Stimulated activated CD4-positive, alpha-beta T cell treated with anti-CD3 and anti-CD28 coated beads, Interleukin-4, amount 100 ng/mL, for 48 hours (primary cell): ENCODE measurements at regions not wholly inside any gene's neighbourhood (a gene's known extent, or its start where the extent isn't known, plus 50 kb on each side); places are given as distances from the start of the nearest gene placed in this dataset.

Experiments
- DNase-seq, 2 donors: peaks; one replicate each; pipeline ENCODE4 v3.0.0-alpha.2; 2020; ENCODE audit warnings: low read depth in 2 of 2

GRCh38 chr9:88692827-88693226, 157.8 kb downstream of the NXNL2 start:
- DNase-seq: no peak

- no peak for DNase-seq
These were observed 159.6 kb downstream of the NXNL2 start for GRCh38 chr9:88694625-88695024.

- no peak for DNase-seq
These were observed 161.5 kb downstream of the NXNL2 start for GRCh38 chr9:88696501-88696900.

- no peak for DNase-seq
These were observed 162.9 kb downstream of the NXNL2 start for GRCh38 chr9:88697764-88698432.

- DNase-seq: no peak
These were observed 168.0 kb downstream of the NXNL2 start for GRCh38 chr9:88702985-88703384.

- DNase-seq: no peak
These were observed 171.5 kb downstream of the NXNL2 start for GRCh38 chr9:88706193-88707113.

GRCh38 chr9:88710449-88710848, 175.5 kb downstream of the NXNL2 start:
- no peak for DNase-seq

GRCh38 chr9:88711719-88712118, 176.7 kb downstream of the NXNL2 start:
- no peak for DNase-seq

GRCh38 chr9:88712484-88712883, 177.5 kb downstream of the NXNL2 start:
- DNase-seq: no peak

GRCh38 chr9:88713010-88713409, 178.0 kb downstream of the NXNL2 start:
- DNase-seq: no peak

GRCh38 chr9:88716596-88717290, 181.8 kb downstream of the NXNL2 start:
- no peak for DNase-seq

- no peak for DNase-seq
These were observed 186.0 kb downstream of the NXNL2 start for GRCh38 chr9:88721025-88721424.

GRCh38 chr9:88721495-88722279, 186.7 kb downstream of the NXNL2 start:
- DNase-seq: no peak

GRCh38 chr9:88722753-88723152, 187.8 kb downstream of the NXNL2 start:
- no peak for DNase-seq

- DNase-seq: no peak
These were observed 188.8 kb downstream of the NXNL2 start for GRCh38 chr9:88723751-88724150.

GRCh38 chr9:88724331-88724730, 189.4 kb downstream of the NXNL2 start:
- no peak for DNase-seq

- no peak for DNase-seq
These were observed 190.5 kb downstream of the NXNL2 start for GRCh38 chr9:88725300-88726019.

- DNase-seq: no peak
These were observed 191.8 kb downstream of the NXNL2 start for GRCh38 chr9:88726803-88727202.

- no peak for DNase-seq
These were observed 195.8 kb downstream of the NXNL2 start for GRCh38 chr9:88730780-88731179.

- no peak for DNase-seq
These were observed 197.2 kb downstream of the NXNL2 start for GRCh38 chr9:88732128-88732527.
